Stomach (tissue), 8 donors: ENCODE measurements at regions not wholly inside any gene's neighbourhood (a gene's known extent, or its start where the extent isn't known, plus 50 kb on each side); places are given as distances from the start of the nearest gene placed in this dataset.

Experiments
- DNase-seq, 2 donors: peaks; one replicate each; pipeline versions ENCODE4 v3.0.0 to v3.0.0-alpha.2; 2013 to 2019
- H3K27ac ChIP-seq, 5 donors: fragments of 200-600 bp in 4 of 5; sonication (generic) in 4 of 5; one replicate each; pipeline ENCODE4 v1.5.1; 2013 to 2019; ENCODE audit warnings: mild to moderate bottlenecking in 1 of 5, moderate library complexity in 1 of 5
- H3K27me3 ChIP-seq, 3 donors: fragments of 200-600 bp; sonication (generic); one replicate each; pipeline ENCODE4 v1.5.1; 2017 to 2019; ENCODE audit warnings: mixed run types in 1 of 3
- H3K36me3 ChIP-seq, 4 donors: fragments of 200-600 bp; sonication (generic); 1 replicate in 3 of 4; 2 replicates in 1 of 4; pipeline ENCODE4 v1.5.1; 2016 to 2019
- H3K4me1 ChIP-seq, 4 donors: fragments of 200-600 bp; sonication (generic); one replicate each; pipeline ENCODE4 v1.5.1; 2016 to 2019
- H3K4me3 ChIP-seq, 4 donors: fragments of 200-600 bp; sonication (generic) in 3 of 4; one replicate each; pipeline ENCODE4 v1.5.1; 2016 to 2019; ENCODE audit warnings: mild to moderate bottlenecking in 1 of 4
- H3K9me3 ChIP-seq, 4 donors: fragments of 200-600 bp; sonication (generic); one replicate each; pipeline ENCODE4 v1.5.1; 2016 to 2019
- CTCF ChIP-seq, 7 experiments: fragments of 450-650 bp in 4 of 7; fragments of 200-600 bp in 3 of 7; sonication (generic) in 3 of 7; IDR thresholded peaks; one replicate each; pipeline ENCODE4 v1.5.1; 2016 to 2019; ENCODE audit warnings: antibody characterized with exemption in 7 of 7, control low read depth in 2 of 7, mild to moderate bottlenecking in 1 of 7
- EP300 ChIP-seq: sonication (generic); formaldehyde crosslinking; IDR thresholded peaks from one replicate; pipeline ENCODE4 v1.6.1; 2017; ENCODE audit warnings: antibody characterized with exemption
- POLR2A ChIP-seq, 4 donors: fragments of 450-650 bp; IDR thresholded peaks; one replicate each; pipeline ENCODE4 v1.6.1; 2016; ENCODE audit warnings: antibody characterized with exemption in 4 of 4, control low read depth in 2 of 4, mild to moderate bottlenecking in 1 of 4, moderate library complexity in 1 of 4
- POLR2AphosphoS5 ChIP-seq, 3 donors: sonication (generic); formaldehyde crosslinking; IDR thresholded peaks; one replicate each; pipeline ENCODE4 v1.6.1; 2016; ENCODE audit warnings: antibody characterized with exemption in 3 of 3
- WGBS, 5 donors: extraction: QIAGEN DNeasy Blood & Tissue Kit in 3 of 5; methylation state at CpG; one replicate each; pipeline versions ENCODE4 v1.1.5 to v1.1.7; 2013 to 2018; 5-methylcytosine and 5-hydroxymethylcytosine counted together
- intact Hi-C: fragments of 100-400 bp; cut with DNase I; formaldehyde crosslinking; loops from one replicate; pipeline ENCODE4 v1.15.1; 2023; ENCODE audit warnings: low total_unique reads
- donor health status: healthy with polysubstance abuse.
- donor health status: Bipolar disorder and iron deficiency.
- donor health status: healthy.

GRCh38 chr15:53328341-53328740 lies 431.1 kb downstream of the WDR72 start:
- 21 to 60% (median 24%) methylated on average over 1 of the region's 1 CpG for WGBS, 5 donors

GRCh38 chr15:53324061-53324460 lies 435.4 kb downstream of the WDR72 start:
- DNase-seq, result no peak
- intact Hi-C loops, result no loop called here

More at GRCh38 chr15:53328341-53328740, 431.1 kb downstream of the WDR72 start:
- intact Hi-C loops, result no loop called here
- no peaks in the 10 kb centered on the region for H3K4me1 ChIP-seq
- DNase-seq, result no peak
- TF ChIP-seq POLR2AphosphoS5 (IDR thresholded peaks at IDR 0.05) (no peak), CTCF (IDR thresholded peaks at IDR 0.05) (no peak), EP300 (no peak), POLR2A (IDR thresholded peaks at IDR 0.05) (no peak)
- H3K27me3 ChIP-seq, result peaks cover 0 to 5% (median 0%) of the 10 kb centered on the region in 3 donors
- H3K4me3 ChIP-seq, result no peak overlapping the region
- no peaks in the 10 kb centered on the region for H3K9me3 ChIP-seq
- H3K27ac ChIP-seq, result no peak overlapping the region
- H3K36me3 ChIP-seq, result no peaks in the 10 kb centered on the region

DNA sequence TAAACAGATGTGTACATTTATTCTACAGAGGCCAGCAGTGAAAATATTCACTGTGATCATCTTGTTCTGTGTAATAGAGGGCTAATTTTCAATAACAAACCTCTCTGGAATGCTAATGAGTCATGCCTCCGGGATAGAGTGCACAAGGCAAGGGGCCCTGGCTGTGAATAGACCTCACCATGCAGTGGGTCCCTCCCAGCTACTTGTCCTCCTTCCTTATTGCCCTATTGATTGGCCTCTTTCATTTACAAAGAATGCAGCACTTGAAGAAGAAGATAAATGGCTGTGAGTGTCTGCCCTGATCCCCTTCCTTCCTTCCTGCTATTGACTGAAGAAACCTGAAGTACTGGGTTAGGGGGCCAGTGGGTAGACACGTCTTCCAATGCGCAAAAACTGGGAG lies 436.3 kb downstream of the WDR72 start:
- peak in 1 of 2 donors; percentile 18 for DNase-seq
- intact Hi-C loops, result no loop called here
- no peak overlapping the region for H3K4me3 ChIP-seq
- 41 to 60% (median 45%) methylated on average over 3 of the region's 3 CpGs for WGBS, 5 donors
- no peaks in the 10 kb centered on the region for H3K27me3 ChIP-seq
- H3K27ac ChIP-seq, result no peak overlapping the region
- TF ChIP-seq POLR2AphosphoS5 (IDR thresholded peaks at IDR 0.05), result no peak
- TF ChIP-seq POLR2A (IDR thresholded peaks at IDR 0.05), result no peak
- TF ChIP-seq EP300, result no peak
- no peak for TF ChIP-seq CTCF (IDR thresholded peaks at IDR 0.05)
- H3K4me1 ChIP-seq, result no peaks in the 10 kb centered on the region
- no peaks in the 10 kb centered on the region for H3K36me3 ChIP-seq
- no peaks in the 10 kb centered on the region for H3K9me3 ChIP-seq

More at GRCh38 chr15:53324061-53324460, 435.4 kb downstream of the WDR72 start:
- no peaks in the 10 kb centered on the region for H3K4me1 ChIP-seq
- no peak overlapping the region for H3K27ac ChIP-seq
- no peak overlapping the region for H3K4me3 ChIP-seq
- no peaks in the 10 kb centered on the region for H3K36me3 ChIP-seq
- WGBS, 5 donors, result 61 to 80% (median 75%) methylated on average over 7 of the region's 7 CpGs
- no peaks in the 10 kb centered on the region for H3K27me3 ChIP-seq
- H3K9me3 ChIP-seq, result no peaks in the 10 kb centered on the region
- TF ChIP-seq CTCF (IDR thresholded peaks at IDR 0.05), result no peak
- TF ChIP-seq POLR2AphosphoS5 (IDR thresholded peaks at IDR 0.05), result no peak
- TF ChIP-seq EP300, result no peak
- no peak for TF ChIP-seq POLR2A (IDR thresholded peaks at IDR 0.05)

- 75 to 82% (median 76%) methylated on average over 5 of the region's 5 CpGs for WGBS, 5 donors
- intact Hi-C loops, result no loop called here
- DNase-seq, result no peak
- no peak for TF ChIP-seq POLR2AphosphoS5 (IDR thresholded peaks at IDR 0.05)
- no peak for TF ChIP-seq EP300
- no peak for TF ChIP-seq CTCF (IDR thresholded peaks at IDR 0.05)
- TF ChIP-seq POLR2A (IDR thresholded peaks at IDR 0.05), result no peak
- Histone ChIP-seq H3K27ac (no peak overlapping the region), H3K4me1 (no peaks in the 10 kb centered on the region), H3K9me3 (no peaks in the 10 kb centered on the region), H3K4me3 (no peak overlapping the region), H3K27me3 (no peaks in the 10 kb centered on the region), H3K36me3 (no peaks in the 10 kb centered on the region)
Observed at GRCh38 chr15:53320816-53321215, 438.6 kb downstream of the WDR72 start.
